ENCODE measurements at regions not wholly inside any gene's neighbourhood (a gene's known extent, or its start where the extent isn't known, plus 50 kb on each side); places are given as distances from the start of the nearest gene placed in this dataset.

DNA sequence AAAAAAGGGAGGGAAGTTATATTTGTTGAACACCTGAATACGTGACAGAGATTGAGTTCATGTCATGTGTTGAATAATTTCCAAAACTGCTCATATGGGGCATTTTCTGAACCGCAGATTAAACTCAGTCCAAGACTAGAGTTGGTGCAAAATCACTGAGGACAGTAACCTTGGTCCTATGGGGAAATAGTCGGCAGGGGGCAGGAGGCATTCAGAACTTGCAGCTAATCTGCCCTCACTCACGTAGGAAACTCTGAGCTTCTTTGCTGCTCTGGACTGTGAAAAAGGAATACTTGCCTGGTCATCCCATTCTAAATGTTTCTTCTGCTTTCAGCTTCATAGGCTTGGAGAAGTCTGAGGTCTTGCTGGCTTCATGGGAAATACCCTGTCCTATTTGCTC is 228.3 kb upstream of the ZP4 start (continued):
- TF ChIP-seq CREM (CRISPR knock-in tag; IDR thresholded peaks at IDR 0.05) = no peak
- TF ChIP-seq NFYB (CRISPR knock-in tag; conservative IDR thresholded peaks at IDR 0.05; ENCODE audit: low read depth) = no peak
- TF ChIP-seq EMX1 (CRISPR knock-in tag; IDR thresholded peaks at IDR 0.05) = no peak
- TF ChIP-seq MXD4 (CRISPR knock-in tag; IDR thresholded peaks at IDR 0.05; ENCODE audit: borderline replicate concordance) = no peak
- no peak for TF ChIP-seq SMAD4 (CRISPR knock-in tag; IDR thresholded peaks at IDR 0.05)
- no peak for TF ChIP-seq FOXP1 (CRISPR knock-in tag; IDR thresholded peaks at IDR 0.05; ENCODE audit: borderline replicate concordance)

- Mint-ChIP-seq H3K9me3 (peaks cover 3% of the 10 kb centered on the region; the same call in 1 of the 2 replicates), H3K36me3 (no peaks in the 10 kb centered on the region), H3K27me3 (ENCODE audit: low read depth) (no peaks in the 10 kb centered on the region), H3K4me3 (no peak overlapping the region), H3K4me1 (peaks cover 41% of the 10 kb centered on the region), H3K27ac (no peak overlapping the region)
- ChIA-PET CTCF (interaction anchor here (1.0 kb wide), 1 partner anchor 265 kb away, joined by 3 read pairs; no protein-coding TSS in a partner anchor), POLR2A (no interaction called here)
- TF ChIP-seq MXD4 (CRISPR knock-in tag; IDR thresholded peaks at IDR 0.05; ENCODE audit: borderline replicate concordance) (no peak), ZNF671 (CRISPR knock-in tag; IDR thresholded peaks at IDR 0.05) (no peak), HMGXB4 (CRISPR knock-in tag; IDR thresholded peaks at IDR 0.05) (no peak), NR1H2 (CRISPR knock-in tag; IDR thresholded peaks at IDR 0.05) (no peak), FOXP1 (CRISPR knock-in tag; IDR thresholded peaks at IDR 0.05; ENCODE audit: borderline replicate concordance) (no peak), HMGA2 (CRISPR knock-in tag; IDR thresholded peaks at IDR 0.05) (no peak), ELF4 (CRISPR knock-in tag; IDR thresholded peaks at IDR 0.05; ENCODE audit: low read depth) (no peak), MYBL2 (CRISPR knock-in tag; IDR thresholded peaks at IDR 0.05) (no peak), TCF7 (CRISPR knock-in tag; IDR thresholded peaks at IDR 0.05; ENCODE audit: low read depth) (no peak), GABPB1 (CRISPR knock-in tag; IDR thresholded peaks at IDR 0.05) (no peak)
- TF ChIP-seq, protein P1, sequence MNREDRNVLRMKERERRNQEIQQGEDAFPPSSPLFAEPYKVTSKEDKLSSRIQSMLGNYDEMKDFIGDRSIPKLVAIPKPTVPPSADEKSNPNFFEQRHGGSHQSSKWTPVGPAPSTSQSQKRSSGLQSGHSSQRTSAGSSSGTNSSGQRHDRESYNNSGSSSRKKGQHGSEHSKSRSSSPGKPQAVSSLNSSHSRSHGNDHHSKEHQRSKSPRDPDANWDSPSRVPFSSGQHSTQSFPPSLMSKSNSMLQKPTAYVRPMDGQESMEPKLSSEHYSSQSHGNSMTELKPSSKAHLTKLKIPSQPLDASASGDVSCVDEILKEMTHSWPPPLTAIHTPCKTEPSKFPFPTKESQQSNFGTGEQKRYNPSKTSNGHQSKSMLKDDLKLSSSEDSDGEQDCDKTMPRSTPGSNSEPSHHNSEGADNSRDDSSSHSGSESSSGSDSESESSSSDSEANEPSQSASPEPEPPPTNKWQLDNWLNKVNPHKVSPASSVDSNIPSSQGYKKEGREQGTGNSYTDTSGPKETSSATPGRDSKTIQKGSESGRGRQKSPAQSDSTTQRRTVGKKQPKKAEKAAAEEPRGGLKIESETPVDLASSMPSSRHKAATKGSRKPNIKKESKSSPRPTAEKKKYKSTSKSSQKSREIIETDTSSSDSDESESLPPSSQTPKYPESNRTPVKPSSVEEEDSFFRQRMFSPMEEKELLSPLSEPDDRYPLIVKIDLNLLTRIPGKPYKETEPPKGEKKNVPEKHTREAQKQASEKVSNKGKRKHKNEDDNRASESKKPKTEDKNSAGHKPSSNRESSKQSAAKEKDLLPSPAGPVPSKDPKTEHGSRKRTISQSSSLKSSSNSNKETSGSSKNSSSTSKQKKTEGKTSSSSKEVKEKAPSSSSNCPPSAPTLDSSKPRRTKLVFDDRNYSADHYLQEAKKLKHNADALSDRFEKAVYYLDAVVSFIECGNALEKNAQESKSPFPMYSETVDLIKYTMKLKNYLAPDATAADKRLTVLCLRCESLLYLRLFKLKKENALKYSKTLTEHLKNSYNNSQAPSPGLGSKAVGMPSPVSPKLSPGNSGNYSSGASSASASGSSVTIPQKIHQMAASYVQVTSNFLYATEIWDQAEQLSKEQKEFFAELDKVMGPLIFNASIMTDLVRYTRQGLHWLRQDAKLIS (CRISPR knock-in tag; IDR thresholded peaks at IDR 0.05; ENCODE audit: borderline replicate concordance) = no peak
- DNase-seq (ENCODE audit: low spot score) = no peak
- no peak; the same call in 1 of the 2 replicates for ATAC-seq
These were observed 225.1 kb upstream of the ZP4 start for GRCh38 chr1:238115852-238116251.

GRCh38 chr1:238112952-238113621 is 222.4 kb upstream of the ZP4 start:
- ATAC-seq (no peak), DNase-seq (ENCODE audit: low spot score) (no peak)
- Mint-ChIP-seq H3K27me3 (ENCODE audit: low read depth) (no peaks in the 10 kb centered on the region), H3K27ac (no peak overlapping the region), H3K4me3 (no peak overlapping the region), H3K9me3 (peaks cover 3% of the 10 kb centered on the region; the same call in 1 of the 2 replicates), H3K4me1 (peaks cover 33% of the 10 kb centered on the region), H3K36me3 (no peaks in the 10 kb centered on the region)
- TF ChIP-seq MLX (CRISPR knock-in tag; IDR thresholded peaks at IDR 0.05) = no peak
- TF ChIP-seq ZNF671 (CRISPR knock-in tag; IDR thresholded peaks at IDR 0.05) = no peak
- TF ChIP-seq NR2C2 (CRISPR knock-in tag; IDR thresholded peaks at IDR 0.05) = no peak
- no peak for TF ChIP-seq ELF4 (CRISPR knock-in tag; IDR thresholded peaks at IDR 0.05; ENCODE audit: low read depth)
- no peak for TF ChIP-seq GRHL2 (CRISPR knock-in tag; IDR thresholded peaks at IDR 0.05; ENCODE audit: insufficient replicate concordance, severe bottlenecking)
- TF ChIP-seq GABPB1 (CRISPR knock-in tag; IDR thresholded peaks at IDR 0.05) = no peak
- POLR2A ChIA-PET = no interaction called here
- CTCF ChIA-PET = interaction anchor here (0.9 kb wide), 1 partner anchor 248 kb away, joined by 3 read pairs; no protein-coding TSS in a partner anchor
